Lung (tissue), 11 donors: ENCODE measurements at regions not wholly inside any gene's neighbourhood (a gene's known extent, or its start where the extent isn't known, plus 50 kb on each side); places are given as distances from the start of the nearest gene placed in this dataset.

Experiments used
- ATAC-seq: fragments of 200-7000 bp; cut with Tn5 transposase; one replicate; pipeline ENCODE4 v1.9.1; 2020; ENCODE audit warnings: moderate number of reproducible peaks; ENCODE audit not compliant: insufficient read depth, low FRiP score
- DNase-seq, 3 donors: peaks; one replicate each; pipeline ENCODE4 v3.0.0-alpha.2; 2013 to 2017
- H3K27ac ChIP-seq, 2 donors: one replicate each; pipeline ENCODE4 v1.5.1; 2013; ENCODE audit warnings: mild to moderate bottlenecking in 2 of 2, moderate library complexity in 2 of 2, control low read depth in 1 of 2, inconsistent platforms in 1 of 2, low read depth in 1 of 2, low read length in 1 of 2
- H3K27me3 ChIP-seq, 3 donors: one replicate each; pipeline ENCODE4 v1.5.1; 2013; ENCODE audit warnings: low read length in 2 of 3; ENCODE audit not compliant: control insufficient read depth in 3 of 3, insufficient read depth in 3 of 3
- H3K36me3 ChIP-seq, 4 donors: one replicate each; pipeline ENCODE4 v1.5.1; 2013; ENCODE audit warnings: low read length in 4 of 4, mild to moderate bottlenecking in 1 of 4, moderate library complexity in 1 of 4; ENCODE audit not compliant: control insufficient read depth in 4 of 4, insufficient read depth in 4 of 4
- H3K4me1 ChIP-seq, 5 donors: one replicate each; pipeline ENCODE4 v1.5.1; 2013; ENCODE audit warnings: low read length in 5 of 5, mild to moderate bottlenecking in 2 of 5, moderate library complexity in 1 of 5; ENCODE audit not compliant: control insufficient read depth in 5 of 5, insufficient read depth in 5 of 5
- H3K4me3 ChIP-seq: one replicate; pipeline ENCODE4 v1.5.1; 2013; ENCODE audit warnings: mild to moderate bottlenecking, control low read depth, moderate library complexity
- H3K9ac ChIP-seq, 2 donors: one replicate each; pipeline ENCODE4 v1.5.1; 2013; ENCODE audit warnings: low read length in 2 of 2, control low read depth in 1 of 2; ENCODE audit not compliant: insufficient read depth in 1 of 2
- H3K9me3 ChIP-seq, 4 donors: one replicate each; pipeline ENCODE4 v1.5.1; 2013; ENCODE audit warnings: low read length in 3 of 4, mild to moderate bottlenecking in 1 of 4, moderate library complexity in 1 of 4; ENCODE audit not compliant: control insufficient read depth in 4 of 4, insufficient read depth in 3 of 4
- CTCF ChIP-seq: IDR thresholded peaks from 2 replicates; pipeline ENCODE4 v1.5.1; 2012; ENCODE audit warnings: mild to moderate bottlenecking; ENCODE audit errors: control extremely low read depth, extremely low read depth
- WGBS, 2 donors: extraction: QIAGEN DNeasy Blood & Tissue Kit; methylation state at CpG; one replicate each; pipeline ENCODE4 v1.1.7; 2013; 5-methylcytosine and 5-hydroxymethylcytosine counted together
- donor health status: control.
- donor health status: control.
- donor health status: Bipolar disorder and iron deficiency.
- donor health status: healthy.
- donor health status: DM: yes; HTN: yes; CAD: no.

- no peaks in the 10 kb centered on the region for H3K36me3 ChIP-seq
- peaks cover 0 to 7% (median 0%) of the 10 kb centered on the region in 5 donors for H3K4me1 ChIP-seq
- no peak for TF ChIP-seq CTCF
- no peaks in the 10 kb centered on the region for H3K27me3 ChIP-seq
- H3K4me3 ChIP-seq = no peak overlapping the region
- ATAC-seq = no peak
- no peak for DNase-seq
- no peak overlapping the region for H3K9ac ChIP-seq
- no peak overlapping the region for H3K27ac ChIP-seq
- H3K9me3 ChIP-seq = peaks cover 0 to 5% (median 0%) of the 10 kb centered on the region in 4 donors
- WGBS, 2 donors = 91% methylated on average over 5 of the region's 5 CpGs
Measured at GRCh38 chr2:128780434-128781080, 461.9 kb upstream of the HS6ST1 start.

GRCh38 chr2:128781166-128781565, 462.5 kb upstream of the HS6ST1 start:
- Histone ChIP-seq H3K27ac (no peak overlapping the region), H3K27me3 (no peaks in the 10 kb centered on the region), H3K36me3 (no peaks in the 10 kb centered on the region), H3K9me3 (peaks cover 0 to 5% (median 0%) of the 10 kb centered on the region in 4 donors), H3K9ac (no peak overlapping the region), H3K4me3 (no peak overlapping the region), H3K4me1 (peaks cover 0 to 7% (median 0%) of the 10 kb centered on the region in 5 donors)
- TF ChIP-seq CTCF = no peak
- 74 to 89% methylated on average over 3 of the region's 3 CpGs for WGBS, 2 donors
- ATAC-seq = no peak
- DNase-seq = no peak

GRCh38 chr2:128781585-128782385, 463.1 kb upstream of the HS6ST1 start:
- peaks cover 0 to 5% (median 0%) of the 10 kb centered on the region in 4 donors for H3K9me3 ChIP-seq
- no peak for TF ChIP-seq CTCF
- no peak for DNase-seq
- H3K4me3 ChIP-seq = no peak overlapping the region
- no peaks in the 10 kb centered on the region for H3K36me3 ChIP-seq
- H3K9ac ChIP-seq = no peak overlapping the region
- no peaks in the 10 kb centered on the region for H3K27me3 ChIP-seq
- H3K4me1 ChIP-seq = peaks cover 0 to 3% (median 0%) of the 10 kb centered on the region in 5 donors
- WGBS, 2 donors = 85 to 87% methylated on average over 18 of the region's 18 CpGs
- H3K27ac ChIP-seq = no peak overlapping the region
- ATAC-seq = no peak
